ENCODE measurements at regions not wholly inside any gene's neighbourhood (a gene's known extent, or its start where the extent isn't known, plus 50 kb on each side); places are given as distances from the start of the nearest gene placed in this dataset.
"Not testable (repeated sequence)": the region's sequence is repeated elsewhere in the genome, so short reads cannot be mapped to it uniquely, and the experiment has no call there.

GRCh38 chr4:23944556-23944955 lies 54.7 kb upstream of the PPARGC1A start:
- H3K9me3 ChIP-seq (ENCODE audit: control insufficient read depth in 1 of 2, low read length in 2 of 2); H3K9me3 Mint-ChIP-seq; H3K27me3 ChIP-seq (ENCODE audit: insufficient read depth, low read length); H3K4me1 ChIP-seq (ENCODE audit: insufficient read depth, low read length); DNase-seq; H3K4me3 ChIP-seq (ENCODE audit: low read length in 2 of 2); H3K27ac Mint-ChIP-seq; POLR2A ChIA-PET (ENCODE audit: partially characterized antibody); H3K36me3 Mint-ChIP-seq; H3K27ac ChIP-seq (ENCODE audit: low read depth, low read length); H3K36me3 ChIP-seq (ENCODE audit: insufficient read depth, low read length); CTCF ChIA-PET (ENCODE audit: partially characterized antibody); intact Hi-C loops (cut with micrococcal nuclease); H3K4me3 Mint-ChIP-seq; H3K27me3 Mint-ChIP-seq; H3K4me1 Mint-ChIP-seq: not testable (repeated sequence)

DNA sequence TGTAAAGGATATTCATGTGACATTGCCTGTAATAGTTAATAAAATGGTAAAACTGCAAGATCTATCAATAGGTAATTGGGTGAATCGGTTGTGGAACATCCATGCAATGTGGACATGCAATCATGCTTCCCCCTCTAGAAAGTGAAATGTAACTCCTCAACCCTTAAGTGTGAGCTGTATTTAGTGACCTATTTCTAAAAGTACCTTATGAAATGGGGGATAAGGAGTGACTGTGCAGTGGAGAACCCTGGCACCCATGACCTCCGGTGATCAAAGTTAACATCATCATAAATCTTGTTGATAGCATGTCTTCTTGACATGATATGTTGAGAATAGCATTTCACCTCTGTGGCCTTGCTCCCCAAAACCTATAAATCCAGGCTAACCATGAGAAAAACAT lies 53.6 kb upstream of the PPARGC1A start:
- Histone ChIP-seq H3K27ac (ENCODE audit: low read depth, low read length) (no peak overlapping the region), H3K27me3 (ENCODE audit: insufficient read depth, low read length) (no peaks in the 10 kb centered on the region), H3K36me3 (ENCODE audit: insufficient read depth, low read length) (no peaks in the 10 kb centered on the region), H3K9me3 (ENCODE audit: control insufficient read depth in 1 of 2, low read length in 2 of 2) (no peaks in the 10 kb centered on the region), H3K4me3 (ENCODE audit: low read length in 2 of 2) (no peak overlapping the region), H3K4me1 (ENCODE audit: insufficient read depth, low read length) (no peaks in the 10 kb centered on the region)
- no peak for DNase-seq
- POLR2A ChIA-PET (ENCODE audit: partially characterized antibody), result no interaction called here
- Mint-ChIP-seq H3K4me3 (no peak overlapping the region), H3K27me3 (no peaks in the 10 kb centered on the region), H3K9me3 (peaks cover 0 to 4% (median under 1%) of the 10 kb centered on the region in 8 donors), H3K36me3 (no peaks in the 10 kb centered on the region), H3K4me1 (no peaks in the 10 kb centered on the region), H3K27ac (peak overlapping the region in 1 of 7 donors; percentile 3)
- intact Hi-C loops (cut with micrococcal nuclease), result no loop called here
- CTCF ChIA-PET (ENCODE audit: partially characterized antibody), result no interaction called here

GRCh38 chr4:23942471-23942870 lies 52.6 kb upstream of the PPARGC1A start:
- H3K4me3 ChIP-seq (ENCODE audit: low read length in 2 of 2), result no peak overlapping the region
- ChIA-PET CTCF (ENCODE audit: partially characterized antibody) (no interaction called here), POLR2A (ENCODE audit: partially characterized antibody) (no interaction called here)
- Mint-ChIP-seq H3K9me3 (peaks cover 0 to 4% (median 1%) of the 10 kb centered on the region in 8 donors), H3K4me3 (no peak overlapping the region), H3K4me1 (no peaks in the 10 kb centered on the region), H3K27me3 (no peaks in the 10 kb centered on the region), H3K27ac (no peak overlapping the region), H3K36me3 (no peaks in the 10 kb centered on the region)
- no peaks in the 10 kb centered on the region for H3K9me3 ChIP-seq (ENCODE audit: control insufficient read depth in 1 of 2, low read length in 2 of 2)
- H3K27ac ChIP-seq (ENCODE audit: low read depth, low read length), result no peak overlapping the region
- no peak for DNase-seq
- no peaks in the 10 kb centered on the region for H3K4me1 ChIP-seq (ENCODE audit: insufficient read depth, low read length)
- H3K27me3 ChIP-seq (ENCODE audit: insufficient read depth, low read length), result no peaks in the 10 kb centered on the region
- H3K36me3 ChIP-seq (ENCODE audit: insufficient read depth, low read length), result no peaks in the 10 kb centered on the region
- intact Hi-C loops (cut with micrococcal nuclease), result no loop called here

Data from CD4-positive, alpha-beta memory T cell (primary cell).